Gastroesophageal sphincter (tissue), 3 donors: ENCODE measurements at regions not wholly inside any gene's neighbourhood (a gene's known extent, or its start where the extent isn't known, plus 50 kb on each side); places are given as distances from the start of the nearest gene placed in this dataset.

Experiments
- POLR2A ChIP-seq, 2 donors: fragments of 450-650 bp; IDR thresholded peaks; one replicate each; pipeline ENCODE4 v1.6.1; 2017; ENCODE audit warnings: antibody characterized with exemption in 2 of 2, mild to moderate bottlenecking in 2 of 2, moderate library complexity in 1 of 2
- TF ChIP-seq, protein P1 (sequence below), 4 experiments: fragments of 200-600 bp in 2 of 4; fragments of 450-650 bp in 2 of 4; sonication (generic) in 1 of 4; IDR thresholded peaks; one replicate each; pipeline ENCODE4 v1.5.1; 2017 to 2019; ENCODE audit warnings: antibody characterized with exemption in 4 of 4, mild to moderate bottlenecking in 2 of 4, moderate library complexity in 2 of 4

GRCh38 chrX:110410603-110411002 is 52.0 kb downstream of the RTL9 start:
- no peak for TF ChIP-seq POLR2A (IDR thresholded peaks at IDR 0.05)
- TF ChIP-seq, protein P1, sequence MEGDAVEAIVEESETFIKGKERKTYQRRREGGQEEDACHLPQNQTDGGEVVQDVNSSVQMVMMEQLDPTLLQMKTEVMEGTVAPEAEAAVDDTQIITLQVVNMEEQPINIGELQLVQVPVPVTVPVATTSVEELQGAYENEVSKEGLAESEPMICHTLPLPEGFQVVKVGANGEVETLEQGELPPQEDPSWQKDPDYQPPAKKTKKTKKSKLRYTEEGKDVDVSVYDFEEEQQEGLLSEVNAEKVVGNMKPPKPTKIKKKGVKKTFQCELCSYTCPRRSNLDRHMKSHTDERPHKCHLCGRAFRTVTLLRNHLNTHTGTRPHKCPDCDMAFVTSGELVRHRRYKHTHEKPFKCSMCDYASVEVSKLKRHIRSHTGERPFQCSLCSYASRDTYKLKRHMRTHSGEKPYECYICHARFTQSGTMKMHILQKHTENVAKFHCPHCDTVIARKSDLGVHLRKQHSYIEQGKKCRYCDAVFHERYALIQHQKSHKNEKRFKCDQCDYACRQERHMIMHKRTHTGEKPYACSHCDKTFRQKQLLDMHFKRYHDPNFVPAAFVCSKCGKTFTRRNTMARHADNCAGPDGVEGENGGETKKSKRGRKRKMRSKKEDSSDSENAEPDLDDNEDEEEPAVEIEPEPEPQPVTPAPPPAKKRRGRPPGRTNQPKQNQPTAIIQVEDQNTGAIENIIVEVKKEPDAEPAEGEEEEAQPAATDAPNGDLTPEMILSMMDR (IDR thresholded peaks at IDR 0.05), result no peak
